HL-60 (cell line): ENCODE measurements at regions not wholly inside any gene's neighbourhood (a gene's known extent, or its start where the extent isn't known, plus 50 kb on each side); places are given as distances from the start of the nearest gene placed in this dataset.

Source experiments
- DNase-seq, 2 experiments: peaks; one replicate each; pipeline ENCODE4 v3.0.0-alpha.2; 2010 to 2020; ENCODE audit warnings: low read depth in 1 of 2, low spot score in 1 of 2
- H3K27ac ChIP-seq: fragments of 250-450 bp; sonication (Bioruptor Pico); replicated peaks from 2 replicates; pipeline ENCODE4 v1.5.1; 2020; ENCODE audit warnings: mild to moderate bottlenecking, moderate library complexity
- H3K27me3 ChIP-seq: fragments of 250-450 bp; sonication (Bioruptor Pico); 2 replicates; pipeline ENCODE4 v1.5.1; 2021; ENCODE audit warnings: mild to moderate bottlenecking, moderate library complexity; ENCODE audit not compliant: insufficient read depth, poor library complexity, severe bottlenecking
- H3K4me3 ChIP-seq: replicated peaks from 2 replicates; pipeline ENCODE4 v1.5.1; 2011; ENCODE audit warnings: mild to moderate bottlenecking, control low read depth, low read length; ENCODE audit not compliant: insufficient read depth
- CTCF ChIP-seq: IDR thresholded peaks from one replicate; pipeline ENCODE4 v1.5.1; 2011; ENCODE audit warnings: low read length, control low read depth, inconsistent platforms; ENCODE audit not compliant: insufficient read depth
- GABPA ChIP-seq: IDR thresholded peaks from 2 replicates; pipeline ENCODE4 v1.6.1; 2012; ENCODE audit warnings: low read depth
- POLR2AphosphoS5 ChIP-seq: IDR thresholded peaks from 2 replicates; pipeline ENCODE4 v1.6.1; 2012; ENCODE audit warnings: low read depth
- REST ChIP-seq: IDR thresholded peaks from 2 replicates; pipeline ENCODE4 v1.6.1; 2012; ENCODE audit warnings: low read depth; ENCODE audit not compliant: insufficient replicate concordance
- SPI1 ChIP-seq: IDR thresholded peaks from 2 replicates; pipeline ENCODE4 v1.6.1; 2012; ENCODE audit warnings: low read depth, mild to moderate bottlenecking, borderline replicate concordance

- Histone ChIP-seq H3K4me3 (no peak overlapping the region), H3K27me3 (peaks cover 2% of the 10 kb centered on the region), H3K27ac (no peak overlapping the region)
- peak in 1 of 2 experiments; percentile 1 for DNase-seq
- TF ChIP-seq GABPA (no peak), REST (no peak), CTCF (no peak), POLR2AphosphoS5 (no peak), SPI1 (no peak)
Measured at GRCh38 chr18:11500153-11501122, 109.0 kb upstream of the SLC35G4 start.

- TF ChIP-seq SPI1 (no peak), GABPA (no peak), POLR2AphosphoS5 (no peak), REST (no peak), CTCF (no peak)
- no peak overlapping the region for H3K4me3 ChIP-seq
- no peak for DNase-seq
- H3K27ac ChIP-seq: no peak overlapping the region
- H3K27me3 ChIP-seq: peaks cover 2% of the 10 kb centered on the region
Measured at GRCh38 chr18:11498821-11499220, 110.6 kb upstream of the SLC35G4 start.

GRCh38 chr18:11497585-11497984 lies 111.8 kb upstream of the SLC35G4 start:
- H3K27ac ChIP-seq: no peak overlapping the region
- TF ChIP-seq REST (no peak), GABPA (no peak), CTCF (no peak), POLR2AphosphoS5 (no peak), SPI1 (no peak)
- DNase-seq: no peak
- H3K27me3 ChIP-seq: peaks cover 2% of the 10 kb centered on the region
- H3K4me3 ChIP-seq: no peak overlapping the region
